ENCODE measurements at regions not wholly inside any gene's neighbourhood (a gene's known extent, or its start where the extent isn't known, plus 50 kb on each side); places are given as distances from the start of the nearest gene placed in this dataset.
A peak's percentile ranks its signal among the peaks of the same experiment; 100 is the strongest.
"Not testable (repeated sequence)": the region's sequence is repeated elsewhere in the genome, so short reads cannot be mapped to it uniquely, and the experiment has no call there.

DNA sequence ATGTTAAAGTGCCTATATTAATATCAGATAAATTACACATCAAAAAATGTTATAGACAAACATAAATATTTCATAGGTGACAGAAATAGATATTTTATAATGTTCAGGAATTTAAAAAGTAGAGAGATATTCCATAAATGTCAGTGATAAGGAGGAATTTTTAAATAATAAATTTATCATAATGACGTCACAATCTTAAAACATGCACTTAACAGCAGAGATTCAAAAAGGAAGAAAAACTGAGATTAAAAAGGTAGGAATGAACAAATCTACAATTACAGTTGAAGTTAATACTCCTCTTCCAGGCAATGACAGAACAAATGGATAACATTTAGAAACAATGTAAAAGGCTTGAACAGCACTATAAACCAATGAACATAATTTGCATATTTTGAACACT, 345.4 kb upstream of the NOX3 start:
- intact Hi-C loops (cut with DNase I), result no loop called here
- Histone ChIP-seq H3K27ac (no peak overlapping the region), H3K9me3 (no peaks in the 10 kb centered on the region), H3K36me3 (replicated peaks in 1 of 2; ENCODE audit: insufficient read depth in 1 of 2, low read depth in 2 of 2) (no peaks in the 10 kb centered on the region), H3K27me3 (no peaks in the 10 kb centered on the region), H3K4me1 (no peaks in the 10 kb centered on the region), H3K4me3 (no peak overlapping the region)
- ATAC-seq (no peak), DNase-seq (no peak)
- WGBS, 2 donors, result 77 to 81% methylated on average over 1 of the region's 1 CpG
- TF ChIP-seq POLR2A (IDR thresholded peaks at IDR 0.05) (no peak), CTCF (IDR thresholded peaks at IDR 0.05) (no peak)

- H3K4me3 ChIP-seq; DNase-seq; H3K4me1 ChIP-seq; H3K36me3 ChIP-seq (replicated peaks in 1 of 2; ENCODE audit: insufficient read depth in 1 of 2, low read depth in 2 of 2); H3K9me3 ChIP-seq; ATAC-seq; intact Hi-C loops (cut with DNase I); H3K27me3 ChIP-seq; H3K27ac ChIP-seq: not testable (repeated sequence)
- WGBS, 2 donors, result 63 to 83% methylated on average over 3 of the region's 3 CpGs
These were observed 343.2 kb upstream of the NOX3 start for GRCh38 chr6:155798876-155799275.

DNA sequence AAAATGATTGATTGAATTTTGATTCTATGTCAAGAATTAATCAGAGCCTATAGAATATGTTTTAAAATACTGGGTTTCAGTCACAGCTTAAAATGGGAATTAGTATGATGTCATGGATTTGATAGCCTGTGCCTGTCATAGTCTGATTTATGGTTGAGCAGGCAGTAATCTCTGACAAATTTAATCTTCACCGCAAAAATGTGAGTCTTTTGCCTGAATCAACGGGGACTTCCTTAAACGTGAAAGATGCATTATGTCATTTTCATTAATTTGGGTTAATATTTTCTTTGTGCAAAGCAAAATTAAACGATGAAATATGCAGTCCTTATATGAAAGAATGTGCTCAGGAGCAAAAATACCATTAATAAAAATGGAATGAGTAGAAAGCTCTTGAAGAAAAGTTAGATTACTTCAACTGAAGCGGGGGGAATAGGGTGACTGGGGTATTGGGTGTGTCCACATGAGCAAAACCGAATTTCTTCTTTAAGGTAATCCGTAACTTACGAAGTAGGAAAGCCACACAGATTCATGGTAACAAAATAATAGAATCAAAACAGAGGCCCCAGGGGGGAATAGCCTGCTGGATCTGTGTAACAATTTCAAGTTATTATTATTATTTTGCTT, 339.6 kb upstream of the NOX3 start:
- intact Hi-C loops (cut with DNase I), result no loop called here
- DNase-seq, result no peak
- 52 to 56% methylated on average over 8 of the region's 8 CpGs for WGBS, 2 donors
- Histone ChIP-seq H3K36me3 (replicated peaks in 1 of 2; ENCODE audit: insufficient read depth in 1 of 2, low read depth in 2 of 2) (no peaks in the 10 kb centered on the region), H3K27ac (peak overlapping the region in 2 of 4 donors; percentile 5 to 53), H3K4me1 (no peaks in the 10 kb centered on the region), H3K9me3 (no peaks in the 10 kb centered on the region), H3K4me3 (no peak overlapping the region), H3K27me3 (no peaks in the 10 kb centered on the region)
- TF ChIP-seq POLR2A (IDR thresholded peaks at IDR 0.05) (no peak), CTCF (IDR thresholded peaks at IDR 0.05) (no peak)
- peak; percentile 74 for ATAC-seq

- no peak for ATAC-seq
- WGBS, 2 donors, result 68 to 77% methylated on average over 4 of the region's 4 CpGs
- no peaks in the 10 kb centered on the region for H3K4me1 ChIP-seq
- no peaks in the 10 kb centered on the region for H3K9me3 ChIP-seq
- no peaks in the 10 kb centered on the region for H3K36me3 ChIP-seq (replicated peaks in 1 of 2; ENCODE audit: insufficient read depth in 1 of 2, low read depth in 2 of 2)
- H3K27ac ChIP-seq, result no peak overlapping the region
- no peak for DNase-seq
- intact Hi-C loops (cut with DNase I), result no loop called here
- TF ChIP-seq POLR2A (IDR thresholded peaks at IDR 0.05) (no peak), CTCF (IDR thresholded peaks at IDR 0.05) (no peak)
- H3K4me3 ChIP-seq, result no peak overlapping the region
- no peaks in the 10 kb centered on the region for H3K27me3 ChIP-seq
These were observed 336.3 kb upstream of the NOX3 start for GRCh38 chr6:155791891-155792290.

DNA sequence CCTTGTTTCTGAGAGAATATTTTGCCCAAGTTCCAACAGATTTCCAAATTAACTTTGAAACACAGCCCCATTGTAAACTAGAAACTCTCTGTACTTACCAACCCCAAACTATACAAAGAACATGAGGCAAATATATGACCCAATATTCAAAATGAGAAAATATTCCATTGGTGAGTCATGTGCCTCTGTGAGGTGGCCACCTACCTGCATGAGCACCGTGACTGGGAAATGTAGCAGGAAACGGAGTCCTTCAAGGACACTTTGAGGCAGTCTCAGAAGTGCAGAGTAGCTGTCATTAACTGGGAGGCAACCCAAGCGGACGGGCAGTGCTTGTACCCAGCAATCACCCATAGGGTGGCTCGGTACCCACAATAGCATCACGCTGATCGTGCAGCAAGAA, 335.5 kb upstream of the NOX3 start:
- intact Hi-C loops (cut with DNase I), result no loop called here
- no peak for TF ChIP-seq POLR2A (IDR thresholded peaks at IDR 0.05)
- TF ChIP-seq CTCF (IDR thresholded peaks at IDR 0.05), result no peak
- Histone ChIP-seq H3K9me3 (no peaks in the 10 kb centered on the region), H3K36me3 (replicated peaks in 1 of 2; ENCODE audit: insufficient read depth in 1 of 2, low read depth in 2 of 2) (no peaks in the 10 kb centered on the region), H3K4me3 (no peak overlapping the region), H3K27ac (no peak overlapping the region), H3K4me1 (no peaks in the 10 kb centered on the region), H3K27me3 (no peaks in the 10 kb centered on the region)
- ATAC-seq, result no peak
- DNase-seq, result no peak
- WGBS, 2 donors, result 63 to 73% methylated on average over 7 of the region's 7 CpGs

Measured in body of pancreas (tissue), 4 donors.